WERI-Rb-1 (cell line): ENCODE measurements at regions not wholly inside any gene's neighbourhood (a gene's known extent, or its start where the extent isn't known, plus 50 kb on each side); places are given as distances from the start of the nearest gene placed in this dataset.

Experiments used
- DNase-seq: peaks from one replicate; pipeline ENCODE4 v3.0.0-alpha.2; 2020
- H3K27ac ChIP-seq: fragments of 250-450 bp; sonication (Bioruptor Pico); 2 replicates; pipeline ENCODE4 v1.5.1; 2020; ENCODE audit warnings: mild to moderate bottlenecking, moderate library complexity
- H3K27me3 ChIP-seq: fragments of 250-450 bp; sonication (Bioruptor Pico); 2 replicates; pipeline ENCODE4 v1.5.1; 2021; ENCODE audit warnings: mild to moderate bottlenecking, low read depth, moderate library complexity; ENCODE audit not compliant: insufficient read depth, severe bottlenecking
- H3K36me3 ChIP-seq: fragments of 250-450 bp; sonication (Bioruptor Pico); 2 replicates; pipeline ENCODE4 v1.5.1; 2020; ENCODE audit warnings: mild to moderate bottlenecking, moderate library complexity
- H3K4me3 ChIP-seq: 2 replicates; pipeline ENCODE4 v1.5.1; 2011; ENCODE audit warnings: low read depth, mild to moderate bottlenecking, control low read depth, low read length
- H3K9me3 ChIP-seq: fragments of 250-450 bp; sonication (Bioruptor Pico); 2 replicates; pipeline ENCODE4 v1.5.1; 2021; ENCODE audit warnings: mild to moderate bottlenecking, moderate library complexity; ENCODE audit not compliant: severe bottlenecking
- TF ChIP-seq, protein P1 (sequence below): IDR thresholded peaks from 2 replicates; pipeline ENCODE4 v1.5.1; 2011; ENCODE audit warnings: low read depth, mild to moderate bottlenecking, control low read depth, inconsistent platforms, low read length

DNA sequence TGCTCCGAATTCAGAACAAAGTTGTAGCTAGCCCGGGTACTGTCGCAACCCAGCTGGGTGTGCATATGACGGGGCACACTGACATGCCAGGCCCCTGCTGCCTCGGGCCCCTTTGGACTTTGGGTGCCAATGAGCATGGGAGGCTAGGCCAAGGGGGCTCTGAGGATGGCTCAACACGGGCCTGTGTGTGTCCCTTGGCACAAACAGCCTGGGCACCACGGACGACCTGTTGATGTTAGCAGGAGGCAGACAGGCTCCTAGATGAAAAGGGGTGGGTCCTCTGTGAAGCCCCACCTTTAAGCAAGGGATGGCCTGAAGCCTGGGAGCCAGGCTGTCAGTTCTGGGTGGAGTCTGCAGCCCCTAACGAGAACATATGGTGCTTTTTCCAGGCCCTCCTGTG is 1688.2 kb downstream of the EFNA5 start:
- Histone ChIP-seq H3K36me3 (no peaks in the 10 kb centered on the region), H3K9me3 (no peaks in the 10 kb centered on the region), H3K27ac (no peak overlapping the region), H3K4me3 (no peak overlapping the region), H3K27me3 (no peaks in the 10 kb centered on the region)
- DNase-seq, result no peak
- TF ChIP-seq, protein P1, sequence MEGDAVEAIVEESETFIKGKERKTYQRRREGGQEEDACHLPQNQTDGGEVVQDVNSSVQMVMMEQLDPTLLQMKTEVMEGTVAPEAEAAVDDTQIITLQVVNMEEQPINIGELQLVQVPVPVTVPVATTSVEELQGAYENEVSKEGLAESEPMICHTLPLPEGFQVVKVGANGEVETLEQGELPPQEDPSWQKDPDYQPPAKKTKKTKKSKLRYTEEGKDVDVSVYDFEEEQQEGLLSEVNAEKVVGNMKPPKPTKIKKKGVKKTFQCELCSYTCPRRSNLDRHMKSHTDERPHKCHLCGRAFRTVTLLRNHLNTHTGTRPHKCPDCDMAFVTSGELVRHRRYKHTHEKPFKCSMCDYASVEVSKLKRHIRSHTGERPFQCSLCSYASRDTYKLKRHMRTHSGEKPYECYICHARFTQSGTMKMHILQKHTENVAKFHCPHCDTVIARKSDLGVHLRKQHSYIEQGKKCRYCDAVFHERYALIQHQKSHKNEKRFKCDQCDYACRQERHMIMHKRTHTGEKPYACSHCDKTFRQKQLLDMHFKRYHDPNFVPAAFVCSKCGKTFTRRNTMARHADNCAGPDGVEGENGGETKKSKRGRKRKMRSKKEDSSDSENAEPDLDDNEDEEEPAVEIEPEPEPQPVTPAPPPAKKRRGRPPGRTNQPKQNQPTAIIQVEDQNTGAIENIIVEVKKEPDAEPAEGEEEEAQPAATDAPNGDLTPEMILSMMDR, result no peak

DNA sequence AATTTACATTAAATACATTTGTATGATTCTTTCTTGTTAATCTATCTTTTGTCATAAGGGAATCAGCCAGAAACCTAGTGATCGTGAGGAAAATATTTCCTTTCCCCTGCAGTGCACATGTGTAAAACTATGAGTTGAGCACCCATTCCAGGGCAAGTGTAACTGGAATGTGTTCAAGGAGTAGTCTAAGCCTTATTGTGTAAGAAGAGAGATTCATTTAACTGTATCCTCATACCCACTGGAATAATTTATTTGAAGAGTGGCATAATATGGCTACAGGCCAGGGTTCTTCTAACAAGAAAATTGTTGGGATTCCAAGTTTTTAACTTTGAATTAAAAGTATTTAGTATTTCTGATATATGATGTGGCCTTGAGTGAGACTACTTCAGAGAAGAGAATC is 1692.7 kb downstream of the EFNA5 start:
- H3K27me3 ChIP-seq, result no peaks in the 10 kb centered on the region
- H3K9me3 ChIP-seq, result no peaks in the 10 kb centered on the region
- no peak overlapping the region for H3K27ac ChIP-seq
- no peaks in the 10 kb centered on the region for H3K36me3 ChIP-seq
- TF ChIP-seq, protein P1, result no peak
- H3K4me3 ChIP-seq, result no peak overlapping the region
- DNase-seq, result no peak

DNA sequence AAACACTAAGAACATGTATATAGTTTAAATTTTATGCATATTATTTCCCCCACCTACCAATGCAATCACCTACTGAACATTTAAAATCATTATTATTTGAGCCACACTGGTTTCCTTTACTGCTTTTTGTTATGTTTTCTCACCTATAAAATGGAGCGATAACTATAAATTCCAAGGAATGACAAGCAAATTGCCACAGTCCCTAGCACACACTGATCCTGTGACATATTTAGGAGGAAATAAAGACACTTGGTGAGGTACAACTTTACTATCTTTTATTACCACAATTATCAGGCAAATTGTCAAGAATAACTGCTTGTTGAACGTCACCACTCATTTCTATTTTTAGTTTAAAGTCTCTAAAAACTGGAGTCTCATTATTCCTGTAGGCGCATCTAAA is 1693.6 kb downstream of the EFNA5 start:
- H3K4me3 ChIP-seq, result no peak overlapping the region
- TF ChIP-seq, protein P1, result no peak
- no peak overlapping the region for H3K27ac ChIP-seq

DNA sequence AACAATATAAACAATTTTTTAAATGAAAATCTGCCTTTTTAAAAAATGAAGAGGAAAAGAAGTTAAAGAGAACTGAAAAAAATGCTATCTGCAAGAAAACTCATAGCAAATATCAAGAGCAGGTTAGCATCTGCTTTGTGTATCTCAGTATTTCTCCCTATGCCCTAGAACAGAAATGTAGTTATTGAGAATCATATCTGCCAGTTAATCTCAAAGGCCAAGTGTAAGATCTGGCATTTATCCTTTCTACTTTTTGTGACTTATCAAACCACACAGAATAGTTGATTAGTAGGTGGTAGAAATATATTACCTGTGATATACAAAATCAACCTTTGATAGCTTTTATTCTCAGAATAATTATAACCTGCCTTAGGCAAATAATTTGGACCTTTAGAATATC is 1699.8 kb downstream of the EFNA5 start:
- Histone ChIP-seq H3K27ac (no peak overlapping the region), H3K9me3 (no peaks in the 10 kb centered on the region), H3K36me3 (no peaks in the 10 kb centered on the region), H3K4me3 (no peak overlapping the region), H3K27me3 (no peaks in the 10 kb centered on the region)
- TF ChIP-seq, protein P1, result no peak
- DNase-seq, result no peak

More for the DNA sequence above, 1693.6 kb downstream of the EFNA5 start:
- no peak for DNase-seq
- no peaks in the 10 kb centered on the region for H3K36me3 ChIP-seq
- no peaks in the 10 kb centered on the region for H3K27me3 ChIP-seq
- no peaks in the 10 kb centered on the region for H3K9me3 ChIP-seq

DNA sequence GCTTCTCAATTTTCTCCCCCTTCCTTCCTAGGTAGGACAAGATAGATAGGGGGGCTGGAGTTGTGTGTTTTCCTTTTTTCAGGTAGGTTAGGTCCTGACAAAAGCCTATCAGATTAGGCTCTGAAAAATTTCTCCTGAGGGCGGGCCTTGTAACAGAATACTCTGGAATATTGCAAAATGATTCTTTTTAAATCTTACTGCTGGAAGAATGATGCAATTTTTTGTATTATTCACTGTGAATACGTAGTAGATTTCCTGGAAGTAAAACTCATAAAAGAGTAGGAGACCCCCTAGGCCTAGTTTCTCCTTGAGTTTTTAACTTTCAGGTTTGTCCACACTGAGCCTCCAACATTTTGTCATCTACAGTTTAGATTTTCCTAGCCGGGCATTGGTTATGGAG is 1701.8 kb downstream of the EFNA5 start:
- Histone ChIP-seq H3K27ac (no peak overlapping the region), H3K36me3 (no peaks in the 10 kb centered on the region), H3K9me3 (no peaks in the 10 kb centered on the region), H3K4me3 (no peak overlapping the region), H3K27me3 (no peaks in the 10 kb centered on the region)
- DNase-seq, result no peak
- TF ChIP-seq, protein P1, result no peak

DNA sequence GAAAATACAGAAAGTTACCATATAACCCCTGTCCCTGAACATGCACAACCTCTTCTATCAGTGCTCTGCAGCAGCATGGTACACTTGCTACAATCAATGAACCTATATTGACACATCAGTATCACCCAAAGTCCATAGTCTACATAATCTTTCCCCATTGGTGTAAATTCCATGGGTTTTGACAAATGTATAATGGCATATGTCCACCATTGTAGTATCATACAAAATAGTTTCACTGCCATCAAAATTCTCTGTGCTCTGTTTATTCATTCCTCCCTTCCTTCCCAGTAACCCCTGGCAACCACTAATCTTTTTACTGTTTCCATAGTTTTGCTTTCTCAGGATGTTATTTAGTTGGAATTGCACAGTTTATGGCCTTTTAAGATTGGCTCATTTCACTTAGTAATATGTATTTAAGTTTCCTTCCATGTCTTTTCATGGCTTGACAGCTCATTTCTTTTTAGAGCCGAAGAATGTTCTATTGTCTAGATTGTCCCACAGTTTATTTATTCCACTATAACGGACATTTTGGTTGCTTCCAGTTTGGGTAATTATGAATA is 1707.0 kb downstream of the EFNA5 start:
- TF ChIP-seq, protein P1, result no peak
- Histone ChIP-seq H3K4me3 (no peak overlapping the region), H3K27ac (no peak overlapping the region)

More for the DNA sequence above, 1707.0 kb downstream of the EFNA5 start:
- H3K9me3 ChIP-seq, result no peaks in the 10 kb centered on the region
- H3K36me3 ChIP-seq, result no peaks in the 10 kb centered on the region
- DNase-seq, result no peak
- no peaks in the 10 kb centered on the region for H3K27me3 ChIP-seq
